Nephron progenitor cell (in vitro differentiated cells): ENCODE measurements at regions not wholly inside any gene's neighbourhood (a gene's known extent, or its start where the extent isn't known, plus 50 kb on each side); places are given as distances from the start of the nearest gene placed in this dataset.

Experiments used
- DNase-seq: peaks from one replicate; pipeline ENCODE4 v3.0.0; 2021
- H3K27ac Mint-ChIP-seq: 2 replicates; pipeline ENCODE4 v1.8.0; 2021; ENCODE audit warnings: mild to moderate bottlenecking, moderate library complexity, mixed read lengths
- H3K27me3 Mint-ChIP-seq: 2 replicates; pipeline ENCODE4 v1.8.0; 2021; ENCODE audit warnings: mild to moderate bottlenecking, low read depth, mixed read lengths; ENCODE audit not compliant: poor library complexity
- H3K36me3 Mint-ChIP-seq: 2 replicates; pipeline ENCODE4 v1.8.0; 2021; ENCODE audit warnings: low read depth, mixed read lengths
- H3K4me1 Mint-ChIP-seq: 2 replicates; pipeline ENCODE4 v1.8.0; 2021; ENCODE audit warnings: mixed read lengths
- H3K4me3 Mint-ChIP-seq: 2 replicates; pipeline ENCODE4 v1.8.0; 2021; ENCODE audit warnings: mild to moderate bottlenecking, moderate library complexity, mixed read lengths
- H3K9me3 Mint-ChIP-seq: 2 replicates; pipeline ENCODE4 v1.8.0; 2021; ENCODE audit warnings: mild to moderate bottlenecking, moderate library complexity, mixed read lengths
- TF ChIP-seq, protein P1 (sequence below): fragments of 200-600 bp; sonication (generic); IDR thresholded peaks from 2 replicates; pipeline ENCODE4 v1.5.0; 2021; ENCODE audit warnings: antibody characterized with exemption

DNA sequence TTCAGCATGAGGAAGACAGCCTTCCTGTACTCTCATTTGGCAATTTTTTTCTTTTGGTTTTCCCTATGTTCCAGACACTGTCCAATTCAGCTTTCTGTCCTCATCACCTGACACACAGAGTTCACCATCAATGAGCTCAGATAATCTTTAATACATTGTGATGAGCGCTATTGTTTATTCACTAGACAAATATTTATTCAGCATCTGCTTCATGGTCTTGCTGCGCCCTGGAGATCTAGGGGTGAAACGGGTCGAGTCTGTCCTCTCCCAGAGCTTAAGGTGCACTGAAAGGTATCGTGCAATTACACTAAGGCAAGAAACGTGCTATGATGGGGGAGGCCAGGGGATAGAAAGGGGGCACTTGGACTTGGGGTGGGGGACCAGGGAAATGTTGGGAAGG, 281.6 kb downstream of the ZSWIM6 start:
- Mint-ChIP-seq H3K36me3 (no peaks in the 10 kb centered on the region), H3K4me1 (no peaks in the 10 kb centered on the region), H3K9me3 (no peaks in the 10 kb centered on the region), H3K27ac (no peak overlapping the region), H3K4me3 (no peak overlapping the region), H3K27me3 (peaks cover 17% of the 10 kb centered on the region)
- TF ChIP-seq, protein P1, sequence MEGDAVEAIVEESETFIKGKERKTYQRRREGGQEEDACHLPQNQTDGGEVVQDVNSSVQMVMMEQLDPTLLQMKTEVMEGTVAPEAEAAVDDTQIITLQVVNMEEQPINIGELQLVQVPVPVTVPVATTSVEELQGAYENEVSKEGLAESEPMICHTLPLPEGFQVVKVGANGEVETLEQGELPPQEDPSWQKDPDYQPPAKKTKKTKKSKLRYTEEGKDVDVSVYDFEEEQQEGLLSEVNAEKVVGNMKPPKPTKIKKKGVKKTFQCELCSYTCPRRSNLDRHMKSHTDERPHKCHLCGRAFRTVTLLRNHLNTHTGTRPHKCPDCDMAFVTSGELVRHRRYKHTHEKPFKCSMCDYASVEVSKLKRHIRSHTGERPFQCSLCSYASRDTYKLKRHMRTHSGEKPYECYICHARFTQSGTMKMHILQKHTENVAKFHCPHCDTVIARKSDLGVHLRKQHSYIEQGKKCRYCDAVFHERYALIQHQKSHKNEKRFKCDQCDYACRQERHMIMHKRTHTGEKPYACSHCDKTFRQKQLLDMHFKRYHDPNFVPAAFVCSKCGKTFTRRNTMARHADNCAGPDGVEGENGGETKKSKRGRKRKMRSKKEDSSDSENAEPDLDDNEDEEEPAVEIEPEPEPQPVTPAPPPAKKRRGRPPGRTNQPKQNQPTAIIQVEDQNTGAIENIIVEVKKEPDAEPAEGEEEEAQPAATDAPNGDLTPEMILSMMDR = no peak
- DNase-seq = no peak

DNA sequence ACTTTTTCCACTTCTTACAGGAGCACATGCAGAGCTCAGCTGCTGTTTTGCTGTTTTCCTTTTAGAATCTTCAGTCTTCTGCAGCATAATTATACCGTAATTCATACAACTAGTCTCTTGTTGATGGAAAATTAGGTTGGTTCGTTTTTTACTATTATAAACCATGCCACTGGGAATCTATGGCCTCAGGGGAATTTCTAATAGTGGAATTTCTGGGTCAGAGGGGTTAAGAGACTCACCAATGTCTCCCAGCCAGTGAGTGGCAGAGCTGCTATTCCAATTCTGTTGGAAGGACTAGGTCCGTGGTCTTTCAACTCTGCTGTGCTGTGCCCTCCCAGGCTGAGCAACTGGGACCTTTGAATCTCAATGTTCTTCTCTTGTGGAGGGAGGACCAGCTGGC, 282.5 kb downstream of the ZSWIM6 start:
- H3K27me3 Mint-ChIP-seq = peaks cover 17% of the 10 kb centered on the region

DNA sequence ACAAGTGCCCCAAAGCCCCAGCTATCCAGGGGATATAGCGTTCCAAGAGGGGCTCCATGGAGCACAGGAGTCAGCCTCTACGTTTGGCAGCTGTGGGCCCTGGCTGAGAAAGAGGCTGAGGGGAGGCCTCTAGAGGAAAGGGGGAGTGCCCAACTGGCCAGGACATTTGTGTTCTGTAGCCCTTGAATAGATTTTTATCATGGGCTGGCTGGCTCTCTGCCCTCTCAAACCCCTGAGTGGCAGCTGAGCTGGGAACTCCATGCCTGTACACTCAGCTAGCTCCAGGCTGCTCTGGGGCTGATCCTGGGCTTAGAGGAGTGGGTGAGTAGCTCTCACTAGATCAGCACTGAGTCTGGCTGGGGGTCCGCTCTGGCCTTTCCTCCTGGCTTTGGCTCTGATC, 285.0 kb downstream of the ZSWIM6 start:
- TF ChIP-seq, protein P1 = no peak
- H3K27me3 Mint-ChIP-seq = peaks cover 15% of the 10 kb centered on the region
- H3K9me3 Mint-ChIP-seq = no peaks in the 10 kb centered on the region
- H3K27ac Mint-ChIP-seq = no peak overlapping the region
- no peaks in the 10 kb centered on the region for H3K36me3 Mint-ChIP-seq
- peaks cover 11% of the 10 kb centered on the region for H3K4me1 Mint-ChIP-seq
- no peak overlapping the region for H3K4me3 Mint-ChIP-seq
- DNase-seq = no peak

More for the DNA sequence above, 282.5 kb downstream of the ZSWIM6 start:
- peaks cover 7% of the 10 kb centered on the region for H3K4me1 Mint-ChIP-seq
- H3K36me3 Mint-ChIP-seq = no peaks in the 10 kb centered on the region
- H3K27ac Mint-ChIP-seq = no peak overlapping the region
- H3K4me3 Mint-ChIP-seq = no peak overlapping the region
- TF ChIP-seq, protein P1 = no peak
- no peak for DNase-seq
- H3K9me3 Mint-ChIP-seq = no peaks in the 10 kb centered on the region

DNA sequence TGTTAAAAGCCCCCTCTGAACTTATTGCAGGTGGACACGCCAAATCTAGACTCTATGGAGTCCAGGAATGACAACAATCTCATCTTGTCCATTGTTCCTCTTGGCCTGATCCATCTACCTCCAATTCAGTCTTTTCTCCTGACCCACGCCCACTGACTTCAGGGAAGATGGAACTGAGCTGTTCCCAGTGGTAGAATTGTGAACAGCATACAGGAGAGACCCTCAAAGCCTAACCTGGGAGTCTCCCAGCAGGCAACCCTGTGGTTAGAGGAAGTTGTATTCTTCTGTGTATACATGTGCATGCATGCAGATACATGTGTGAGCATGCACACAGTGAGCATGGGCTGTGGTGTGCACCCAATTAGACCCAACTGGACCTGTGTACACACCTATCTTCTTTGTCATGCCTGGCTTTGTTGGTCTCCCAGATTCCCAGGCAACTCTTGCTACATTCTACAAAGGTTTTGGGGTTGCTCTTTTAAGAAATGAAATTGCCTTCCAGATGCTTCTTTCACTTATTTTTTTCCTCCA, 286.0 kb downstream of the ZSWIM6 start:
- TF ChIP-seq, protein P1 = no peak
- H3K27me3 Mint-ChIP-seq = peaks cover 15% of the 10 kb centered on the region
- no peaks in the 10 kb centered on the region for H3K9me3 Mint-ChIP-seq
- no peak for DNase-seq
- H3K4me3 Mint-ChIP-seq = no peak overlapping the region
- H3K27ac Mint-ChIP-seq = no peak overlapping the region
- H3K36me3 Mint-ChIP-seq = no peaks in the 10 kb centered on the region
- H3K4me1 Mint-ChIP-seq = peaks cover 11% of the 10 kb centered on the region

DNA sequence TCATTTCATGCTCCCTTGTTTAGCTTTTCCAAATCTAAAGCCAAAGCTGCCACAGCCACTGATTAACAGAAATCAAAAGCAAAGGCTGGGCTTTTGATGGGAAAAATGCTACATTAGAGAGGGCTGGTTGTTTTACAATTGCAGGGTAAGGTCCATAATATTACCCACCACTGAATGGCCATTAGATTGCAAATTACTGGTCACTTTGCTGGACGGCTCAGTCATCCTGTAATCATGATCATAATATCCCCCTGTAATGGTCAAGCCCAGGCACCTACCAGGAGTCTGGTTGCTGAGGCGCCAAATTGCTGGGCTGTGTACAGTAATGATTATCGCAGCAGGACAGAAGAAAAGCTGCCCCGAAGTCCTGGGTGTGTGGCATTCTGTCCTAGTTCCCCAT, 286.5 kb downstream of the ZSWIM6 start:
- Mint-ChIP-seq H3K27me3 (peaks cover 15% of the 10 kb centered on the region), H3K9me3 (no peaks in the 10 kb centered on the region)

DNA sequence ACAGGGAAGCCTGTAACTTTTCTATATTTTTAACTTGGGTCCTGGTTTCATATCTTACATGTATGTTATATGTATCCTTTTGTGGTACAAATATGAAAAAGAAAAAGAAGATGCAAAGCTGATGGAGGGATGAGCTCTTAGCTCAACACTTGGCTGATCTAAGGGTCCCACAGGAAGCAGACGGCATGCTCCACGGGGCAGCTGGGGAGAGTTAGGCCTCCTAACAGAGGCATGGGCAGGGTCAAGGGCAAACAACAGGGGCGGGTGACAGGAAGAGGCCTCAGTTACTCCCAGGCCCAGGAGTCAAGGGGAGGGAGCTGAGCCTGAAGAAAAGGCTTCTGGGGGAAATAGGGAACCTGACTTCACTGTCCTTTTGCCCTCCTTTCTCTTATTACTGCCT, 287.2 kb downstream of the ZSWIM6 start:
- H3K27ac Mint-ChIP-seq = no peak overlapping the region
- no peaks in the 10 kb centered on the region for H3K36me3 Mint-ChIP-seq
- H3K9me3 Mint-ChIP-seq = no peaks in the 10 kb centered on the region
- peaks cover 11% of the 10 kb centered on the region for H3K4me1 Mint-ChIP-seq
- H3K27me3 Mint-ChIP-seq = peaks cover 19% of the 10 kb centered on the region
- DNase-seq = no peak
- TF ChIP-seq, protein P1 = no peak
- no peak overlapping the region for H3K4me3 Mint-ChIP-seq

More for the DNA sequence above, 286.5 kb downstream of the ZSWIM6 start:
- H3K4me1 Mint-ChIP-seq = peaks cover 11% of the 10 kb centered on the region
- no peak overlapping the region for H3K4me3 Mint-ChIP-seq
- TF ChIP-seq, protein P1 = no peak
- DNase-seq = no peak
- no peaks in the 10 kb centered on the region for H3K36me3 Mint-ChIP-seq
- H3K27ac Mint-ChIP-seq = no peak overlapping the region
